SIG-M5 treated with dmso at 0.1 percent for 504 hours (cell line): ENCODE measurements at regions not wholly inside any gene's neighbourhood (a gene's known extent, or its start where the extent isn't known, plus 50 kb on each side); places are given as distances from the start of the nearest gene placed in this dataset.

Experiments used
- DNase-seq: peaks from one replicate; lab custom pipeline; 2025; ENCODE audit not compliant: unreplicated experiment; lab: John Stamatoyannopoulos, UW

DNA sequence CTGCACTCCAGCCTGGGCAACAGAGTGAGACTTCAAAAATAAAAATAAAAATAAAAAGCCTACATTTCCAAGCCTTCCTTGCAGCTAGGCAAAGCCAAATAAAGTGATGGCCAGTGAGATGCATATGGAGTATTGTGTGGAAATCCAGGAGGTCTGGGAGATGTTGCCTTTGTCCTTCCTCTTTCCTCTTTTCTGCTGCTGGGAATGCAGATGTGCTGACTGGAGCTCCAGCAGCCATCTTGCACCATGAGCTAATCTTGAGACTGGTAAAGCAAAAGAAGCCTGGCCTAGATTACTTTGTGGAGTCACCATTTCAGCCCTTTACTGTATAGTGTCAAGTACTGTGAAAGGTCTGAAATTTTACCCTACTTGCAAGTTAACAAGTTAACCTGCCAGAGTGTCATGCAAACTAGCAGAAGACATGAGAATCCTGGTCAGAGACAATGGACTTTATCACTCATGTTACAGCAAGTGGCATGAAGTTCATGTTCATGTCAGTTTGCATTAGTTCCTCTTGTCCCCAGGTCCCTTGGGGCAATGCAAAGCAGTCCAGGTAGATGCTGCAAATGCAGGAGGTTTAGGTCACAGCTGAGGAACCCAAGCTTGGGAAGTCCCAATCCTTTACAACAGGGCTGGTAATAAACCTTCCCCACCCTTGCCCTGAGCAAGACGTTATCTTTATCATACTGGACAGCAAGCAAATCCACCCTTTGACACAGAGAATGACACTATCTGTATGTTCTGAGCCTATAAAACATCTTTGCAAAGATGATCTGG lies 103.1 kb downstream of the TLE3 start:
- no peak for DNase-seq

DNA sequence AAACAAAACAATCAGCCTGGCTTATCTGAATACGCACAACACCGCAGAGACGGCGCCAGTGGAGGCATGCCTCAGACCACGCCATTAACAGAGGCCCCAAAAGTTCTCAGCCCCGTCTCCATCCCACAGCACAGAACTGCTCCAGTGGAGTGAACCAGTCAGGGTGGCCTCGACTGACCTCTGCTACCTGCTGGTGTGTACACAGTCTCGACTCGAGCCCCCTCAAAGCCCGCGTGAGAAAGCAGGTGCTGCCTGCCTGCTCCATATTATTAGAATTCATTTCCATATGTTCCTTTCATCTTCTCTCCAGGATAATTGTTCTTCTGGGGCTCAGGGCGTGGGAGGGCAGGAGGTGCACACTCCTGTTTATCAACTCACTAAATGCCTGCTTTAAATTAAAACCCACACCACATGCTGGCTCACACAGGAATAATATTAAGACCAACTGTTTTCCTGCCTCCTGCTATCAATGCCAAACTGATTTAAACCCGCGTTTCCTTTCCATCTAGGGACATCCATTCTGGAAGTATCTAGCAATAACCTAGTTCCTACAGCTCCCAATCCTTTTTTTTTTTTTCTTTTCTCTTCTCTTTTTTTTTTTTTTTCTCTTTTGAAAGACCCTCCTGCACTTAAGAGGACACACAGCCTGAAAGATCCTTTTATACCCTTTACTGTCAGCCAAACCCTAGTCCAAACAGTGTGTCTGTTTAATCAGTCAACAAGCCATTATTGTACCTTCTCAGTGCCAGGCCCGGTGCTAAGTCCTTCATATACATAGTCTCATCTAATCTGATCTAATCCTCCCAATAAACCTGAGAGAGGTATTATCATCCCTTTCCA lies 101.2 kb downstream of the TLE3 start:
- DNase-seq: no peak

DNA sequence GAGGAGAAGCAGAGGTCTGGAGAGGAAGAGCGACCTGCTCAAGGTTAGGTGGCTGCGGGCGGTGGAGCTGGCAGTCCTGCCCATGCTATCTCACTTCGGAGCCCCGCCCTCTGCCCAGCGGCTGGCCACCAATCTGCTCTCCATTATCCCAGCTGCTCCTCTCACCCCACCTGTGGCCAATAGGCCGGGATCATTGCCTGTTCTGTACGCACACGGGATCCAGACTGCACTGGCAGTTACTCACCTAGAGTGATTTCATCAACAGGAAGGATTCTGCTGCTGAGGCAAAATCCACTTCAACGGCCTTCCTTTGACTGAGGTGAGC lies 100.6 kb downstream of the TLE3 start:
- no peak for DNase-seq
